ENCODE measurements at regions not wholly inside any gene's neighbourhood (a gene's known extent, or its start where the extent isn't known, plus 50 kb on each side); places are given as distances from the start of the nearest gene placed in this dataset.

GRCh38 chr1:69139007-69139406, 428.7 kb upstream of the LRRC7 start (continued):
- TF ChIP-seq NR2C2 (CRISPR knock-in tag; IDR thresholded peaks at IDR 0.05) (no peak), ERG (CRISPR knock-in tag; IDR thresholded peaks at IDR 0.05) (no peak)

- Mint-ChIP-seq H3K36me3 (peaks cover 6% of the 10 kb centered on the region; the same call in 1 of the 2 replicates), H3K9me3 (peaks cover 10% of the 10 kb centered on the region), H3K4me1 (peaks cover 28% of the 10 kb centered on the region), H3K27ac (no peak overlapping the region), H3K4me3 (no peak overlapping the region), H3K27me3 (ENCODE audit: low read depth) (no peaks in the 10 kb centered on the region)
- no peak for TF ChIP-seq TEAD4 (CRISPR knock-in tag; IDR thresholded peaks at IDR 0.05)
- CTCF ChIA-PET = no interaction called here
- POLR2A ChIA-PET = no interaction called here
- ATAC-seq (no peak), DNase-seq (ENCODE audit: low spot score) (no peak)
These were observed 421.4 kb upstream of the LRRC7 start for GRCh38 chr1:69146303-69146702.

- peaks cover 19% of the 10 kb centered on the region for H3K9me3 Mint-ChIP-seq
- DNase-seq (ENCODE audit: low spot score) = no peak
- no peak for ATAC-seq
- H3K36me3 Mint-ChIP-seq = peaks cover 6% of the 10 kb centered on the region; the same call in 1 of the 2 replicates
- H3K27ac Mint-ChIP-seq = no peak overlapping the region
- ChIA-PET POLR2A (no interaction called here), CTCF (no interaction called here)
- no peaks in the 10 kb centered on the region for H3K27me3 Mint-ChIP-seq (ENCODE audit: low read depth)
- no peak overlapping the region for H3K4me3 Mint-ChIP-seq
- peaks cover 31% of the 10 kb centered on the region for H3K4me1 Mint-ChIP-seq
- TF ChIP-seq HMGA2 (CRISPR knock-in tag; IDR thresholded peaks at IDR 0.05) = no peak
- no peak for TF ChIP-seq ZNF423 (CRISPR knock-in tag; IDR thresholded peaks at IDR 0.05)
- TF ChIP-seq NR2C2 (CRISPR knock-in tag; IDR thresholded peaks at IDR 0.05) = no peak
- TF ChIP-seq CREB1 (CRISPR knock-in tag; IDR thresholded peaks at IDR 0.05) = no peak
- TF ChIP-seq IRF1 (CRISPR knock-in tag; IDR thresholded peaks at IDR 0.05) = no peak
These were observed 419.0 kb upstream of the LRRC7 start for GRCh38 chr1:69148731-69149130.

GRCh38 chr1:69157046-69157756, 410.5 kb upstream of the LRRC7 start:
- H3K9me3 Mint-ChIP-seq = peaks cover 17% of the 10 kb centered on the region
- ChIA-PET CTCF (no interaction called here), POLR2A (interaction anchor here (0.7 kb wide), 1 partner anchor 14 kb away, joined by 3 read pairs; no protein-coding TSS in a partner anchor)
- DNase-seq (ENCODE audit: low spot score) (no peak), ATAC-seq (peak; percentile 81)
- no peak overlapping the region for H3K27ac Mint-ChIP-seq
- H3K4me1 Mint-ChIP-seq = peaks cover 8% of the 10 kb centered on the region; the same call in 1 of the 2 replicates
- H3K36me3 Mint-ChIP-seq = peaks cover 8% of the 10 kb centered on the region; the same call in 1 of the 2 replicates
- no peak overlapping the region for H3K4me3 Mint-ChIP-seq
- TF ChIP-seq ERG (CRISPR knock-in tag; IDR thresholded peaks at IDR 0.05) = no peak
- TF ChIP-seq ZNF138 (CRISPR knock-in tag; conservative IDR thresholded peaks at IDR 0.05) = no peak
- no peak for TF ChIP-seq ESRRA (CRISPR knock-in tag; IDR thresholded peaks at IDR 0.05; ENCODE audit: borderline replicate concordance)
- no peak for TF ChIP-seq NR2C2 (CRISPR knock-in tag; IDR thresholded peaks at IDR 0.05)
- no peaks in the 10 kb centered on the region for H3K27me3 Mint-ChIP-seq (ENCODE audit: low read depth)

- no peak overlapping the region for H3K27ac Mint-ChIP-seq
- no peak for ATAC-seq
- H3K4me3 Mint-ChIP-seq = no peak overlapping the region
- no peak for TF ChIP-seq NFYB (CRISPR knock-in tag; conservative IDR thresholded peaks at IDR 0.05; ENCODE audit: low read depth)
- no peak for TF ChIP-seq PRDM15 (CRISPR knock-in tag; IDR thresholded peaks at IDR 0.05)
- no peak for TF ChIP-seq CTCF (IDR thresholded peaks at IDR 0.05)
- no peak for TF ChIP-seq ZBTB43 (CRISPR knock-in tag; IDR thresholded peaks at IDR 0.05)
- no peak for TF ChIP-seq TEAD4 (CRISPR knock-in tag; IDR thresholded peaks at IDR 0.05)
- TF ChIP-seq SOX15 (CRISPR knock-in tag; IDR thresholded peaks at IDR 0.05) = no peak
- TF ChIP-seq IRF2 (CRISPR knock-in tag; IDR thresholded peaks at IDR 0.05; ENCODE audit: borderline replicate concordance, low read depth) = no peak
- TF ChIP-seq EMX1 (CRISPR knock-in tag; IDR thresholded peaks at IDR 0.05) = no peak
These were observed 404.5 kb upstream of the LRRC7 start for GRCh38 chr1:69163241-69163640.

More at GRCh38 chr1:69163241-69163640, 404.5 kb upstream of the LRRC7 start:
- H3K9me3 Mint-ChIP-seq = peaks cover 5% of the 10 kb centered on the region
- ChIA-PET CTCF (no interaction called here), POLR2A (no interaction called here)
- no peaks in the 10 kb centered on the region for H3K27me3 Mint-ChIP-seq (ENCODE audit: low read depth)
- peaks cover 4% of the 10 kb centered on the region; the same call in 1 of the 2 replicates for H3K36me3 Mint-ChIP-seq
- no peaks in the 10 kb centered on the region for H3K4me1 Mint-ChIP-seq
- DNase-seq (ENCODE audit: low spot score) = no peak

Measured in WTC11 (cell line).